ENCODE measurements at regions not wholly inside any gene's neighbourhood (a gene's known extent, or its start where the extent isn't known, plus 50 kb on each side); places are given as distances from the start of the nearest gene placed in this dataset.
A peak's percentile ranks its signal among the peaks of the same experiment; 100 is the strongest.
"Not testable (repeated sequence)": the region's sequence is repeated elsewhere in the genome, so short reads cannot be mapped to it uniquely, and the experiment has no call there.

GRCh38 chr17:52923658-52924057 is 765.1 kb upstream of the CA10 start:
- no peak for DNase-seq

- no peak for DNase-seq
Observed at GRCh38 chr17:52899235-52899634, 740.7 kb upstream of the CA10 start.

- no peak for DNase-seq
Observed at GRCh38 chr17:52895272-52895671, 736.8 kb upstream of the CA10 start.

DNA sequence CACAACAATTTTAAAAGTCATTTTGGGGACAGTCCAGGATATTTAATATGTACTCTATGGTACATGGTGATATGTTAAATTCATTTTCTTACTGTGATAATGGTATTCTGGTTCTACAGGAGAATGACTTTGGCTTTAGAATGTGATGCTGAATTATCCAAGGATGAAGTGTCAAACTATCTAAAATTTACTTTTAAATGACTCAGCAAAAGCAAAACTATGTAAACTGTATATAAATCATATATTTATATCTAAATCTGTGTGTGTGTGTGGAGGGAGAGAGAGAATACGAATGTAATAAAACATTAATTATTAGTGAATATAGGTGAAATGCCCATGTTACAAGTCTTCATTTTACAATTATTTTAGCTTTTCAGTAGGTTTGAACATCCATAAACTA is 733.8 kb upstream of the CA10 start:
- no peak for DNase-seq

- no peak for DNase-seq
Observed at GRCh38 chr17:52885882-52886281, 727.4 kb upstream of the CA10 start.

GRCh38 chr17:52883907-52884491 is 725.5 kb upstream of the CA10 start:
- peak in 1 of 51 donors; percentile 0 for DNase-seq

- DNase-seq = not testable (repeated sequence)
Observed at GRCh38 chr17:52846767-52847166, 688.3 kb upstream of the CA10 start.

- DNase-seq = no peak
Observed at GRCh38 chr17:52841971-52842370, 683.5 kb upstream of the CA10 start.

DNA sequence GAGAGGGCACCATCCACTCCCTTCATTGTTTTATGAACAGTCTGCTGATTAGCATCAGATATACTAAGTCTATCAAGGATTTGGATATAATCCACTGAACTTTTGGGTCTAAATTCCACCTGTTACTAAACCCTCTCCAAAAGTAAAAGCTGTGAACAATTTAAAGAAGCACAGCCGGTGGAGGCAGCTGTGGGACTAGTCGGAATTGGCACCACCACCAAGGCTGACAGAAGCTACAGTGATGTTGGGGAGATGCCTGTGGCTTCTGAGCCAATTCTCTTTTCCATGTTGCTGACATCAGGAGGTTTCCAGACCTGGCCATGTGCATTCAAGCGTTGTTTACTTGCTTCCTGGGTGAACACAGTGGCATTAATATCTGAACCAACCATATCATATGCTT is 679.0 kb upstream of the CA10 start:
- no peak for DNase-seq

- DNase-seq = no peak
Observed at GRCh38 chr17:52831536-52831935, 673.0 kb upstream of the CA10 start.

DNA sequence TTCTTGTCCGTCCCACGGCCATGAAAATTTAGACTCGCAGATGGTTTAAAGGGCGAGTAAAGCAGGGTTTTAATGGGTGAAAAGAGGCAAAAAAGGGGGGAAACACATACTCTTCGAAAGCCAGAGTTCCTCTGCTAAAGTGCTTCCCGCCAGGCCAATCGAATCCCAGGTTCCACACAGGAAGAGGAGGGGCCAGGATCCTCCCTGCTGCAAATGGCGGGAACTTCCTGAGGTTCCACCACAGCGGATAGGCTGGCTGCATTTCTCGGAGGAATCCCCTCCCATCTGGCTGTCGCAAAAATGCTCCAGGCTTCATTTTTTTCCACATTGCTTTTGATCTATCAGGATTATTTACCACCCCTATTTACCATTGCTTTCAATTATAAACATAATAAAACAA is 670.1 kb upstream of the CA10 start:
- no peak for DNase-seq

DNA sequence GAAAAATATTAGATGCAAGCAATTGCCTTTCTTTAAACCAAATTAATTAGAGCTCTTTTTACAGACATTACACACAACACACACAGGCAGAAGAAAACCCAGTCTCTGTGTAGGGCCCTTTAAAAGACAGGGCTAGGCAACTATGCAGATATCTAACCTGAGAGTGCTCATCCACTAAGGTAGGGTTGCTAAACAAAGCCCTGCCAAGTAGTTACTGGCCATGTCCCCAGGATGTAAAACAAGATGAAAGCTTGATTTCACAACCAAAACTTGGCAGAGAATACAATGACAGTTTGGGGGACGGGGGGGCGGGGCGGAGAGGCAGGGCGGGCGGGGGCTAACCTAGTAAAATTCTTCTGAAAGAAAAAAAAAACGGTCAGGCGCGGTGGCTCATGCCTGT is 669.0 kb upstream of the CA10 start:
- no peak for DNase-seq

DNA sequence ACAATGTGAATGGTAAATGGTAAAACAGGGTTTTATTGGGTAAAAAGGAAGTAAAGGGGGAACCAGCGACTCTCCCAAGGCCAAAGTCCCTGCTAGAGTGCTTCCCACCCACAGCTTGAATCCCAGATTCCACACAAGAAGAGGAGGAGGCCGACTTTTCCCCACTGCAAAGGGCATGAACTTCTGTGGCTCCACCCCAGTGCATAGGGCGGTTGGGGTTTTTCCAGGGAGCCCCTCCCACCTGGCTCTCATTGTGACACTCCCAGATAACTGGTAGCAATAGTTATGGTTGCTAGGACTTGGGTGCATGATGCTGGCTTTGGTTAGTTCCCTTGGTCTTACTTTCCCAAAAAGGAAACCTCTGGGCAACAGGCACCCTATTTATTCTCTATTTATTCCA is 666.0 kb upstream of the CA10 start:
- no peak for DNase-seq

GRCh38 chr17:52823155-52823554 is 664.6 kb upstream of the CA10 start:
- no peak for DNase-seq

DNA sequence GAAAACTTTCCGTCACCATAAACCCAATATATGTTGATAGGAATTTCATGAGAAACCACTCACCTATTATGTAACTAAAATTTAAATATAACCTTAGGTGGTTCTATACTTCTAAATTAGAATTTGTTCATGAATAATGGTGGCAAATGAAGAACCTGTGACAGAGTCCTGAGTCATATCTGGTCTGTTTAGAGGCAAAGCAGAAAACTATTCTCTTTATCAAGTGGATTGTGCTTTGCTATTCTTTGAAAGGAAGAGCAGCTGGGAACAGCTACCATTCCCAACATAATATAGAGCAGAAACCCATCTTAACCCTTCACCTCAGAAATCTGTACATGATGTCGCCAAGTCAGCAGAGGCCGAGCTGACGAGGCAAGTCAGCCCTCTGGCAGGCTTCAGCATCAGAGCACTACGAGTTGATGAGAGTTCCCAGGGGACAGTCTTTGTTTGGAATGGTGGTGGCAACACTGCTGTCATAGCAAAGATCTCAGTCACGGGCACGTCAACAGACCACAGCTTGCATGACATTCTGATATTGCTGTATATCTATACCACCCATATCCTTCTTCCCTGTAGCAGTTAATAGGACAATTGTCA is 631.9 kb upstream of the CA10 start:
- no peak for DNase-seq

GRCh38 chr17:52789829-52790228 is 631.3 kb upstream of the CA10 start:
- DNase-seq = no peak

DNA sequence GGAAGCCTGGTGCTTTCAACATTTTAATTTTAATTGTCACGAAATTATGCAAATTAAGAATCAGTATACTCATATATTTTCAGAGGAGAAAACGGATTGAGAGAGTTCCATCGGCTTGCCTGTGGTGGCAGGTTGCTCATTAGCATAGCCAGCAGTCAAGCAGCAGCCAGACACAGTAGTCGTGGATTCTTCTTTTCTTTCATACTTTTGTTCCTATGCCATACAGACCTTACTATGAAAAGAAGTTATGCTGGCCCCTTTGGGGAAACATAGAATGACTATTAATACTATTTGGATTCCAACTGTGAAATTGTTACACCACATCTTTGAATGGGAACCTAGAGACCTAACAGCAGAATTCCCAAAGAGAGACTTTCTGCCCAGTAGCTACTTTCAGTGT is 617.7 kb upstream of the CA10 start:
- no peak for DNase-seq

DNA sequence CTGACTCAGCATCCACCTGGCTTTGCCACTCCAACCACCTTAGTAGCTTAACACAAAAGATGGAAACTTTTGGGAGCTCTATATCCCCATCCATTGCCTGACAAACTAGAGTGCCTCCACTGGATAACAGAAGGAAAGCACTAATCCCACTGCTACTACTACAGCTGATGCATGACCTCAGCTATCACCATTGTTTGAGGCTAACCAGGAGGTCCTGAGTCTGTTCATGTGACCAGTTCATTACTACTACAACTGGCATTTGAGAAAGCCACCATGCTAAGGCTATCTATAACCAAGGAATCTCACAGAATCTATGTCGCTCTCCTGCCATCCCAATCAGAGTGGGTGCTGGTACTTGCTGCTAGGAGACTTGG is 604.3 kb upstream of the CA10 start:
- no peak for DNase-seq

DNA sequence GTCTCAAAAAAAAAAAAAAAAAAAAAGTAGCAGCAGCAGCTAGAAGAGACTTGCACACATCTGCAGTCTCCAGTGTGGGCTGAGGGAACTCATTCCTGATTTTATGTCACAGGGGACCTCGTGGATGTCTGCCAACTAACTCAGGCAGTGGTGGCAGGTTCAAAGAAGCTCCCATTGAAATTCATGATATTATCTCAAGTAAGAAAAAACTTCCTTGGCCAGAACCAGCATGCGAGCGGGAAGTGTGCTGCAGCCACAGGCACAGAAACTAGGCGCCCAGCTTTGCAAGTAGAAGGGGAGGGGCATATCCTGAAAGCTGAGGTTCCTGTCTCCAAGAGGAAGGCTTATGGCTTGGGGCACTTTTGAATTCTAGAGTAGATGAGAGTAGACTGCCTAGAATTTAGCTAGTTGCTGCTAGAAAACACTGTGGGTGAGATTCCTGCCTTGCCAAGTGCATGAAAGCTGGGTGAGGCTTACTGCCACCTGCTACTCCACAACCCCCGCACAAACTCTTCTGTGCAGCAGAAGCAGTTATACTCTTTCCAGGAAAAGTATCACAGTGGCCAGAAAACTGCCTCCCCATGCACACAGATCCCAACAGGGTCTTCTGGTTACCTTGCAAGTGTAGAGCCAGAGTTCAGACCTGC is 603.8 kb upstream of the CA10 start:
- peak in 1 of 51 donors; percentile 2 for DNase-seq

DNA sequence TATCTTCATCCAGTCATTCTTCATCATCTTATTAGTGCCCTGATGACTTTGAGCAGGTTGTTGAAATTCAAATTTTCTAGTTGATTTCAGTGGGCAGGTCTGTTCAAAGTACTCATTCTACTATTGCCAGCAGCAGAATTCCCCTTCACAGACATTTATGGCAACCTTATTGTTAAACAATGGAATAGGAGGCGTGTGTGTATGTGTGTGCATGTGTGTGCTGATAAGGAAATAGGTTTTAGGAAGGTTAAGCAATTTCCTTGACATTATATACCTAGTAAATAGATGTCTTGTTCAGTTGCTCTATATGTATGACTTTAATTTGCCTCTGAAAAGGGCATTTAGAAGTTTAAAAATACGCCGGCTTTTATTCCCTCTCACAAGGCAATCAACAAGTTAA is 601.4 kb upstream of the CA10 start:
- DNase-seq = no peak

DNA sequence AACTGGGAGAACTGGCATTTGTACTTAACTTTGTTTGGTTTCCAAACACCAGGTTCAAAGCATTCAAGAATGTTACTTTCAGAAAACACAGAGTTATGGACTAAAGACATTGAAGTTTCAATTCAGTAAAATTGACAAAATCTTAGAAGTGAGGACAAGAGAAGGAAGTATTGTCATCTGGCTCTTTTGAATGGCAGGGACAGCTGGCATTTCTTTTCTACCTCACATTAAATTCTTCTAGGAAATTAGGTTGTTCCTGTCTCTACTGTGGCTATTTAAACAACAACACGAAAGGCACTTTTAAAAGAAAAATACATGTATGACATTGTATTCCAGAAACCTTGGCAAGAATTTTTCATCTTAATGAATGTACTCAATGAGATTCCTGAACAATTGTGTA is 600.0 kb upstream of the CA10 start:
- DNase-seq = no peak

DNA sequence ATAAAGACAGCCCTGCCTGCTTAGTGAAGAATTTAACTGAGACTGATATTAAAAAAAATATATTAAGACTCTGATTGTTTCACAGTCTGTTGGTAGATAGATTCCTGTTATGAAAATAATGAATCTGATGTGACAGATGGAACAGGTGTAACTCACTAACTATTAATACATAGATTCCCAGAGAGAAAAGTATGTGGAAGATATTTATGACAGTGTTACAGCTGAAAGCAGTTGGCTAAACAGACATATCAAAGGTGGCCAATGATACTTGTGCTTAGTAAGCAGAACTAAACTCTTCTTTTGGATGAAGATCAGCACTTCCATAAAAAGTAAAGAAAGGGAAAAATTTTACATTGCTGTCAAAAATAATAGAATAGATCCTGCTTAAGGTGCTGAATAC is 598.2 kb upstream of the CA10 start:
- DNase-seq = no peak

- no peak for DNase-seq
Observed at GRCh38 chr17:52754838-52755237, 596.3 kb upstream of the CA10 start.

GRCh38 chr17:52751051-52751450 is 592.5 kb upstream of the CA10 start:
- no peak for DNase-seq
